Fibroblast of lung (primary cell): ENCODE measurements at regions not wholly inside any gene's neighbourhood (a gene's known extent, or its start where the extent isn't known, plus 50 kb on each side); places are given as distances from the start of the nearest gene placed in this dataset.

Experiments used
- DNase-seq, 2 donors: peaks; one replicate each; pipeline versions ENCODE4 v3.0.0 to v3.0.0-alpha.2; 2010; ENCODE audit warnings: low read depth in 2 of 2
- H2AFZ ChIP-seq: 2 replicates; pipeline ENCODE4 v1.5.1; 2012; ENCODE audit warnings: low read length, control low read depth, inconsistent platforms
- H3K27ac ChIP-seq: 2 replicates; pipeline ENCODE4 v1.5.1; 2011; ENCODE audit warnings: low read length, control low read depth; ENCODE audit not compliant: insufficient read depth
- H3K27me3 ChIP-seq: 2 replicates; pipeline ENCODE4 v1.5.1; 2011; ENCODE audit warnings: mild to moderate bottlenecking, low read length; ENCODE audit not compliant: control insufficient read depth, insufficient read depth
- H3K36me3 ChIP-seq: 2 replicates; pipeline ENCODE4 v1.5.1; 2011; ENCODE audit warnings: low read length; ENCODE audit not compliant: control insufficient read depth, insufficient read depth
- H3K4me1 ChIP-seq: 2 replicates; pipeline ENCODE4 v1.5.1; 2011; ENCODE audit warnings: low read length; ENCODE audit not compliant: control insufficient read depth, insufficient read depth; ENCODE audit errors: extremely low read depth
- H3K4me2 ChIP-seq: 2 replicates; pipeline ENCODE4 v1.5.1; 2011; ENCODE audit warnings: low read length, control low read depth; ENCODE audit not compliant: insufficient read depth; ENCODE audit errors: extremely low read depth
- H3K4me3 ChIP-seq, 4 experiments: fragments of 200-600 bp in 1 of 4; sonication (generic) in 1 of 4; replicated peaks in 1 of 4; 2 replicates each; pipeline ENCODE4 v1.5.1; 2011 to 2016; ENCODE audit warnings: low read length in 4 of 4, low read depth in 3 of 4, mild to moderate bottlenecking in 3 of 4, control low read depth in 2 of 4, inconsistent platforms in 1 of 4, mixed read lengths in 1 of 4; ENCODE audit not compliant: insufficient read depth in 1 of 4; ENCODE audit errors: control extremely low read depth in 1 of 4
- H3K79me2 ChIP-seq: 2 replicates; pipeline ENCODE4 v1.5.1; 2012; ENCODE audit warnings: mild to moderate bottlenecking, low read length, inconsistent platforms; ENCODE audit not compliant: control insufficient read depth, insufficient read depth
- H3K9ac ChIP-seq: 2 replicates; pipeline ENCODE4 v1.5.1; 2011; ENCODE audit warnings: mild to moderate bottlenecking, low read length, control low read depth; ENCODE audit not compliant: insufficient read depth
- H3K9me3 ChIP-seq: 2 replicates; pipeline ENCODE4 v1.5.1; 2012; ENCODE audit warnings: low read depth, low read length; ENCODE audit not compliant: control insufficient read depth, insufficient read depth
- H4K20me1 ChIP-seq: 2 replicates; pipeline ENCODE4 v1.5.1; 2011; ENCODE audit warnings: low read length; ENCODE audit not compliant: control insufficient read depth, insufficient read depth; ENCODE audit errors: extremely low read depth
- CTCF ChIP-seq, 2 donors: IDR thresholded peaks in 1 of 2; conservative IDR thresholded peaks in 1 of 2; 1 replicate in 1 of 2; 2 replicates in 1 of 2; pipeline ENCODE4 v1.5.1; 2011 to 2012; ENCODE audit warnings: low read length in 2 of 2, control low read depth in 1 of 2, inconsistent platforms in 1 of 2, low read depth in 1 of 2, mild to moderate bottlenecking in 1 of 2
- EZH2 ChIP-seq: IDR thresholded peaks from 2 replicates; pipeline ENCODE4 v1.5.1; 2012; ENCODE audit warnings: low read length, control low read depth, mild to moderate bottlenecking; ENCODE audit errors: missing control alignments

GRCh38 chr6:40251637-40252300, 317.5 kb upstream of the MOCS1 start:
- Histone ChIP-seq H2AFZ (no peak overlapping the region), H3K4me2 (no peak overlapping the region), H3K9ac (no peak overlapping the region), H3K27me3 (no peaks in the 10 kb centered on the region), H3K4me3 (no peak overlapping the region), H3K4me1 (no peaks in the 10 kb centered on the region), H3K79me2 (no peaks in the 10 kb centered on the region), H3K9me3 (no peaks in the 10 kb centered on the region), H3K27ac (no peak overlapping the region), H3K36me3 (no peaks in the 10 kb centered on the region), H4K20me1 (no peaks in the 10 kb centered on the region)
- DNase-seq: no peak
- TF ChIP-seq CTCF (conservative IDR thresholded peaks at IDR 0.05 in 1 of 2, IDR thresholded peaks at IDR 0.05 in 1 of 2; ENCODE audit: low read depth in 1 of 2, low read length in 2 of 2) (no peak), EZH2 (no peak)

- no peak overlapping the region for H3K4me2 ChIP-seq
- no peak for TF ChIP-seq CTCF (conservative IDR thresholded peaks at IDR 0.05 in 1 of 2, IDR thresholded peaks at IDR 0.05 in 1 of 2; ENCODE audit: low read depth in 1 of 2, low read length in 2 of 2)
Measured at GRCh38 chr6:40249935-40250334, 315.7 kb upstream of the MOCS1 start.

GRCh38 chr6:40247516-40248115, 313.4 kb upstream of the MOCS1 start:
- Histone ChIP-seq H3K4me2 (no peak overlapping the region), H3K4me3 (no peak overlapping the region), H3K4me1 (no peaks in the 10 kb centered on the region), H3K27ac (no peak overlapping the region), H3K9ac (no peak overlapping the region), H2AFZ (no peak overlapping the region), H3K36me3 (no peaks in the 10 kb centered on the region), H3K9me3 (no peaks in the 10 kb centered on the region), H3K79me2 (no peaks in the 10 kb centered on the region), H4K20me1 (no peaks in the 10 kb centered on the region), H3K27me3 (no peaks in the 10 kb centered on the region)
- TF ChIP-seq CTCF (conservative IDR thresholded peaks at IDR 0.05 in 1 of 2, IDR thresholded peaks at IDR 0.05 in 1 of 2; ENCODE audit: low read depth in 1 of 2, low read length in 2 of 2): no peak
- TF ChIP-seq EZH2: no peak
- DNase-seq: no peak

More at GRCh38 chr6:40249935-40250334, 315.7 kb upstream of the MOCS1 start:
- Histone ChIP-seq H3K9ac (no peak overlapping the region), H3K36me3 (no peaks in the 10 kb centered on the region), H3K79me2 (no peaks in the 10 kb centered on the region), H3K4me3 (no peak overlapping the region), H3K27ac (no peak overlapping the region), H3K9me3 (no peaks in the 10 kb centered on the region), H3K4me1 (no peaks in the 10 kb centered on the region), H2AFZ (no peak overlapping the region), H3K27me3 (no peaks in the 10 kb centered on the region), H4K20me1 (no peaks in the 10 kb centered on the region)
- no peak for DNase-seq
